HepG2 (cell line): ENCODE measurements at regions not wholly inside any gene's neighbourhood (a gene's known extent, or its start where the extent isn't known, plus 50 kb on each side); places are given as distances from the start of the nearest gene placed in this dataset.
A peak's percentile ranks its signal among the peaks of the same experiment; 100 is the strongest.

Experiments
- ATAC-seq: fragments of 200-7000 bp; cut with Tn5 transposase; 3 replicates; pipeline ENCODE4 v1.9.1; 2020; ENCODE audit warnings: mild to moderate bottlenecking, moderate library complexity
- BruUV-seq: library from RNA; stranded (reverse); fragments of 400-500 nt; replicated peaks from 2 replicates; lab custom pipeline; 2021; lab: Mats Ljungman, UMichigan
- CTCF ChIA-PET: fragments of 300-600 bp; formaldehyde crosslinking; extraction: SDS; loops from one replicate; lab custom pipeline; 2021; ENCODE audit warnings: low total read pairs, inconsistent platforms, low intra/inter-chr PET ratio; lab: Yijun Ruan, JAX
- POLR2A ChIA-PET: fragments of 350-600 bp; sonication (Branson Sonifier 250); formaldehyde crosslinking; loops from one replicate; lab custom pipeline; 2020; ENCODE audit warnings: antibody characterized with exemption, inconsistent platforms; lab: Yijun Ruan, JAX
- DNase-seq: peaks from one replicate; pipeline ENCODE4 v3.0.0-alpha.2; 2015; ENCODE audit warnings: low spot score
- FAIRE-seq: peaks from 3 replicates; lab custom pipeline; 2011; peaks lifted over from hg19 to GRCh38; lab: Jason Lieb, UNC
- H2AFZ ChIP-seq: one replicate; pipeline ENCODE4 v1.6.1; 2011; ENCODE audit warnings: low read length, inconsistent platforms
- H3K27ac ChIP-seq: fragments of 300-600 bp; 3 replicates; pipeline ENCODE4 v1.8.0; 2011; ENCODE audit warnings: mixed run types, mild to moderate bottlenecking, mixed read lengths, low read length, inconsistent platforms; ENCODE audit not compliant: insufficient read depth; ENCODE audit errors: extremely low read length
- H3K27me3 ChIP-seq, 2 experiments: fragments of 200-600 bp in 1 of 2; 2 replicates in 1 of 2; 3 replicates in 1 of 2; pipeline versions ENCODE4 v1.6.0 to v1.8.0; 2011; ENCODE audit warnings: low read length in 2 of 2, mild to moderate bottlenecking in 2 of 2, moderate library complexity in 2 of 2, inconsistent platforms in 1 of 2; ENCODE audit not compliant: insufficient read depth in 2 of 2, control insufficient read depth in 1 of 2
- H3K36me3 ChIP-seq, 2 experiments: fragments of 200-600 bp in 1 of 2; replicated peaks in 1 of 2; 2 replicates in 1 of 2; 3 replicates in 1 of 2; pipeline versions ENCODE4 v1.5.1 to v1.8.0; 2011; ENCODE audit warnings: low read length in 2 of 2, inconsistent platforms in 1 of 2; ENCODE audit not compliant: insufficient read depth in 2 of 2, control insufficient read depth in 1 of 2
- H3K4me1 ChIP-seq: 2 replicates; pipeline ENCODE4 v1.5.1; 2012; ENCODE audit warnings: low read length, inconsistent platforms; ENCODE audit not compliant: insufficient read depth
- H3K4me2 ChIP-seq: 2 replicates; pipeline ENCODE4 v1.6.0; 2011; ENCODE audit warnings: low read depth, low read length, inconsistent platforms
- H3K4me3 ChIP-seq, 3 experiments: fragments of 200-600 bp in 1 of 3; sonication (generic), shearing (Covaris generic) in 1 of 3; replicated peaks in 1 of 3; 2 replicates each; pipeline ENCODE4 v1.5.1; 2011 to 2016; ENCODE audit warnings: low read length in 3 of 3, inconsistent platforms in 2 of 3, low read depth in 2 of 3, mild to moderate bottlenecking in 2 of 3, control low read depth in 1 of 3, mixed read lengths in 1 of 3; ENCODE audit not compliant: insufficient read depth in 1 of 3
- H3K79me2 ChIP-seq: one replicate; pipeline ENCODE4 v1.6.1; 2011; ENCODE audit warnings: low read length, inconsistent platforms; ENCODE audit not compliant: insufficient read depth
- H3K9ac ChIP-seq: 2 replicates; pipeline ENCODE4 v1.6.0; 2011; ENCODE audit warnings: mild to moderate bottlenecking, low read depth, low read length, inconsistent platforms; ENCODE audit not compliant: insufficient read depth
- H3K9me3 ChIP-seq: 2 replicates; pipeline ENCODE4 v1.5.1; 2012; ENCODE audit warnings: mild to moderate bottlenecking, low read length
- H4K20me1 ChIP-seq: 2 replicates; pipeline ENCODE4 v1.6.0; 2011; ENCODE audit warnings: inconsistent platforms, mild to moderate bottlenecking, low read length, moderate library complexity; ENCODE audit not compliant: insufficient read depth
- FOSL1 ChIP-seq: sonication (generic); formaldehyde crosslinking; IDR thresholded peaks from 2 replicates; pipeline ENCODE4 v1.9.0; 2021; ENCODE audit warnings: missing genetic modification reagents, borderline replicate concordance
- GATAD2A ChIP-seq: IDR thresholded peaks from 2 replicates; pipeline ENCODE4 v1.6.1; 2016
- GZF1 ChIP-seq: sonication (generic); formaldehyde crosslinking; IDR thresholded peaks from 2 replicates; pipeline ENCODE4 v1.5.1; 2020; ENCODE audit warnings: mild to moderate bottlenecking, missing genetic modification reagents
- HMG20A ChIP-seq: IDR thresholded peaks from 2 replicates; pipeline ENCODE4 v1.6.1; 2016; ENCODE audit warnings: borderline replicate concordance
- HNRNPUL1 ChIP-seq: fragments of 200-400 bp; formaldehyde crosslinking; IDR thresholded peaks from 2 replicates; pipeline ENCODE4 v1.6.1; 2017; ENCODE audit warnings: low read depth, mild to moderate bottlenecking, low read length, moderate library complexity
- HOMEZ ChIP-seq: IDR thresholded peaks from 2 replicates; pipeline ENCODE4 v1.6.1; 2016; ENCODE audit warnings: low read depth
- NKX3-1 ChIP-seq: sonication (generic); formaldehyde crosslinking; IDR thresholded peaks from 2 replicates; pipeline ENCODE4 v1.5.0; 2020; ENCODE audit warnings: missing genetic modification reagents
- RFX1 ChIP-seq: fragments of 450-650 bp; IDR thresholded peaks from 2 replicates; pipeline ENCODE4 v1.6.1; 2017
- SAP130 ChIP-seq: IDR thresholded peaks from 2 replicates; pipeline ENCODE4 v1.6.1; 2016; ENCODE audit warnings: low read depth
- SIN3B ChIP-seq: fragments of 150-350 bp; IDR thresholded peaks from 2 replicates; pipeline ENCODE4 v1.6.1; 2014; ENCODE audit warnings: low read length
- SMAD1 ChIP-seq: sonication (generic); formaldehyde crosslinking; IDR thresholded peaks from 2 replicates; pipeline ENCODE4 v1.4.0; 2020; ENCODE audit warnings: missing genetic modification reagents, low read depth, mild to moderate bottlenecking, borderline replicate concordance
- SNRNP70 ChIP-seq: fragments of 200-400 bp; formaldehyde crosslinking; IDR thresholded peaks from 2 replicates; pipeline ENCODE4 v1.6.1; 2017; ENCODE audit warnings: mild to moderate bottlenecking, low read depth, low read length, moderate library complexity
- SOX6 ChIP-seq, 2 experiments: fragments of 450-650 bp in 1 of 2; sonication (generic) in 1 of 2; formaldehyde crosslinking in 1 of 2; IDR thresholded peaks; 2 replicates each; pipeline versions ENCODE4 v1.4.0 to v1.6.1; 2017 to 2020; ENCODE audit warnings: antibody characterized with exemption in 1 of 2, mild to moderate bottlenecking in 1 of 2, missing genetic modification reagents in 1 of 2
- SRSF4 ChIP-seq: fragments of 200-400 bp; formaldehyde crosslinking; IDR thresholded peaks from one replicate; pipeline ENCODE4 v1.6.1; 2018; ENCODE audit warnings: mild to moderate bottlenecking, low read depth, low read length, moderate library complexity; ENCODE audit not compliant: poor library complexity, severe bottlenecking
- TSC22D2 ChIP-seq: sonication (generic); formaldehyde crosslinking; IDR thresholded peaks from 2 replicates; pipeline ENCODE4 v1.5.1; 2020; ENCODE audit warnings: missing genetic modification reagents, mild to moderate bottlenecking, borderline replicate concordance
- ZFP37 ChIP-seq: sonication (generic); formaldehyde crosslinking; IDR thresholded peaks from 2 replicates; pipeline ENCODE4 v1.4.0; 2020; ENCODE audit warnings: missing genetic modification reagents, borderline replicate concordance
- ZNF513 ChIP-seq: sonication (generic); formaldehyde crosslinking; conservative IDR thresholded peaks from 2 replicates; pipeline ENCODE4 v1.5.0; 2020; ENCODE audit warnings: missing genetic modification reagents
- ZNF543 ChIP-seq: sonication (generic); formaldehyde crosslinking; IDR thresholded peaks from 2 replicates; pipeline ENCODE4 v1.4.0; 2020; ENCODE audit warnings: mild to moderate bottlenecking, missing genetic modification reagents
- ZNF572 ChIP-seq: sonication (generic); formaldehyde crosslinking; IDR thresholded peaks from 2 replicates; pipeline ENCODE4 v1.5.1; 2020; ENCODE audit warnings: mild to moderate bottlenecking, missing genetic modification reagents
- ZXDC ChIP-seq: sonication (generic); formaldehyde crosslinking; IDR thresholded peaks from 2 replicates; pipeline ENCODE4 v1.5.0; 2020; ENCODE audit warnings: mild to moderate bottlenecking, missing genetic modification reagents
- in situ Hi-C: cut with HindIII; loops from 2 replicates; pipeline ENCODE4 v1.10.0; 2017; ENCODE audit warnings: low pct_unique_long_range_greater_than_20kb; ENCODE audit not compliant: extremely low pct_ligation_motif_present
- intact Hi-C: fragments of 100-400 bp; cut with micrococcal nuclease; formaldehyde crosslinking; loops from one replicate; pipeline ENCODE4 v1.10.0; 2022; ENCODE audit not compliant: unreplicated experiment

GRCh38 chr9:74041588-74041987 is 455.5 kb upstream of the RORB start:
- peaks cover 26% of the 10 kb centered on the region for H3K4me1 ChIP-seq
- POLR2A ChIA-PET, result no interaction called here
- H3K4me3 ChIP-seq, result no peak overlapping the region
- DNase-seq (peak; percentile 40), ATAC-seq (peak; percentile 83), FAIRE-seq (no peak)
- intact Hi-C loops, result no loop called here
- in situ Hi-C loops, result no loop called here
- no peak overlapping the region for H3K27ac ChIP-seq
- H3K9me3 ChIP-seq, result no peaks in the 10 kb centered on the region
- H3K27me3 ChIP-seq, result no peaks in the 10 kb centered on the region
- H3K79me2 ChIP-seq, result no peaks in the 10 kb centered on the region
- H4K20me1 ChIP-seq, result no peaks in the 10 kb centered on the region
- no peak overlapping the region for H2AFZ ChIP-seq
- no TSS peak for BruUV-seq
- H3K4me2 ChIP-seq, result no peak overlapping the region
- no peak overlapping the region for H3K9ac ChIP-seq
- H3K36me3 ChIP-seq, result no peaks in the 10 kb centered on the region
- CTCF ChIA-PET, result no interaction called here
- TF ChIP-seq TSC22D2 (CRISPR knock-in tag), result no peak
- TF ChIP-seq ZNF543, result no peak
- no peak for TF ChIP-seq ZNF513 (CRISPR knock-in tag)
- no peak for TF ChIP-seq SAP130 (CRISPR knock-in tag)
- TF ChIP-seq ZXDC (CRISPR knock-in tag), result no peak
- TF ChIP-seq HNRNPUL1, result no peak
- no peak for TF ChIP-seq ZFP37 (CRISPR knock-in tag)
- TF ChIP-seq FOSL1 (CRISPR knock-in tag), result no peak
- no peak for TF ChIP-seq ZNF572 (CRISPR knock-in tag)
- TF ChIP-seq GZF1 (CRISPR knock-in tag), result no peak
- TF ChIP-seq SOX6 (IDR thresholded peaks at IDR 0.05), result no peak
- TF ChIP-seq SOX6 (CRISPR knock-in tag; IDR thresholded peaks at IDR 0.05), result peak; percentile 62
- no peak for TF ChIP-seq NKX3-1 (CRISPR knock-in tag)
- TF ChIP-seq HOMEZ (CRISPR knock-in tag), result 0 out of 2 replicates have a peak, but pooled peaks have one; percentile 22
- TF ChIP-seq SRSF4, result no peak
- TF ChIP-seq SMAD1 (CRISPR knock-in tag), result no peak
- peak; percentile 8; the same call in 1 of the 2 replicates for TF ChIP-seq HMG20A
- TF ChIP-seq SIN3B, result no peak
- TF ChIP-seq GATAD2A, result peak; percentile 31; the same call in 1 of the 2 replicates
- TF ChIP-seq RFX1, result no peak
- TF ChIP-seq SNRNP70, result no peak
